MV-4-11 (cell line): ENCODE measurements at regions not wholly inside any gene's neighbourhood (a gene's known extent, or its start where the extent isn't known, plus 50 kb on each side); places are given as distances from the start of the nearest gene placed in this dataset.

ENCODE experiments used
- DNase-seq: peaks from one replicate; lab custom pipeline; 2025; lab: John Stamatoyannopoulos, UW

- no peak for DNase-seq
Measured at GRCh38 chr10:105549731-105550130, 908.6 kb downstream of the SORCS3 start.

- DNase-seq: no peak
Measured at GRCh38 chr10:105545101-105545500, 904.0 kb downstream of the SORCS3 start.

- DNase-seq: no peak
Measured at GRCh38 chr10:105540381-105540780, 899.3 kb downstream of the SORCS3 start.

- no peak for DNase-seq
Measured at GRCh38 chr10:105538874-105539273, 897.8 kb downstream of the SORCS3 start.

- DNase-seq: no peak
Measured at GRCh38 chr10:105535478-105535877, 894.4 kb downstream of the SORCS3 start.

- no peak for DNase-seq
Measured at GRCh38 chr10:105534086-105534485, 893.0 kb downstream of the SORCS3 start.

GRCh38 chr10:105516511-105516910 lies 875.4 kb downstream of the SORCS3 start:
- no peak for DNase-seq

- no peak for DNase-seq
Measured at GRCh38 chr10:105514106-105514505, 873.0 kb downstream of the SORCS3 start.

- DNase-seq: no peak
Measured at GRCh38 chr10:105509517-105509916, 868.4 kb downstream of the SORCS3 start.

GRCh38 chr10:105506262-105506661 lies 865.2 kb downstream of the SORCS3 start:
- DNase-seq: no peak

GRCh38 chr10:105503714-105504113 lies 862.6 kb downstream of the SORCS3 start:
- no peak for DNase-seq

GRCh38 chr10:105502058-105502457 lies 861.0 kb downstream of the SORCS3 start:
- no peak for DNase-seq

GRCh38 chr10:105494944-105495343 lies 853.9 kb downstream of the SORCS3 start:
- DNase-seq: no peak

GRCh38 chr10:105494303-105494702 lies 853.2 kb downstream of the SORCS3 start:
- DNase-seq: no peak

- DNase-seq: no peak
Measured at GRCh38 chr10:105473170-105473569, 832.1 kb downstream of the SORCS3 start.

- no peak for DNase-seq
Measured at GRCh38 chr10:105468759-105469158, 827.7 kb downstream of the SORCS3 start.

- DNase-seq: no peak
Measured at GRCh38 chr10:105466521-105466920, 825.4 kb downstream of the SORCS3 start.

GRCh38 chr10:105434970-105435369 lies 793.9 kb downstream of the SORCS3 start:
- DNase-seq: no peak

- DNase-seq: no peak
Measured at GRCh38 chr10:105413997-105414396, 772.9 kb downstream of the SORCS3 start.

GRCh38 chr10:105409370-105409769 lies 768.3 kb downstream of the SORCS3 start:
- no peak for DNase-seq

- no peak for DNase-seq
Measured at GRCh38 chr10:105406488-105406887, 765.4 kb downstream of the SORCS3 start.

- DNase-seq: no peak
Measured at GRCh38 chr10:105398202-105398601, 757.1 kb downstream of the SORCS3 start.

GRCh38 chr10:105391670-105392351 lies 750.7 kb downstream of the SORCS3 start:
- no peak for DNase-seq

GRCh38 chr10:105387971-105388370 lies 746.9 kb downstream of the SORCS3 start:
- no peak for DNase-seq
